GM19455 (cell line): ENCODE measurements at regions not wholly inside any gene's neighbourhood (a gene's known extent, or its start where the extent isn't known, plus 50 kb on each side); places are given as distances from the start of the nearest gene placed in this dataset.

Experiments
- ATAC-seq: cut with Tn5 transposase; IDR thresholded peaks from one replicate; pipeline ENCODE4 v1.9.1; 2021; ENCODE audit not compliant: unreplicated experiment

DNA sequence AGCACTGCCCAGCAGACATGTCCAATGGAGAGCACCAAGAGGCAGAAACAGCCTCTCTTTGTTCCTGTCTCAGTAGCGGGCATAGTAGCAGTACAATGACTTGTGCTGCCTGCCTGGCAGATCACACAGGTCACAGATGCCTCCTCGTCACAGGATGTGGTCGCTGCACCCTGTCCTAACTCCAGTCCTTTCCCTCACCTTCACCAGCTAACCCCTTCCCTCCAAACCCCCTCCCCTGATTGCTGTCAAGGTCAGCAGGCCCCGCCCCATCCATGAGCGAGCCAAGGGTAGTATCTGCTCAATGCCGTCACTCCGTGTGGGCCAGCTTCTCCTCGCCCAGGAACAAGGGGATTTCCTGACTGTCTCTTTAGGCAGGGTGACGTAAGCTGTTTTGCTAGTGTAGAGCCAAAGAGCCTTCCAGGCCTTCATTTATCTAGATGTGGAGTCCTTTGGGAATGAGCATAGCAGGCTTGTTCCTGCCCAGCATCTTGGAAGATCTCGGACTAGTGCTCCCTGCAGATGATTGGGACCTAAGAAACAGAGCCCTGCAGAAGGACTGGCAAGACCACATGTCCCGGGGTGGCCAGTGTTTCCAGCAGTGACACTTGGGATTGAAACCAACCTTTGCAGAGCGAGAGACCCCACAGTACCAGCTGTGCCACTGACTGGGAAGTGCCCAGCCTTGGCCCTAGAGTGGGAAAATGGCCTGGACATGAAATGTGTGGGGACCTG is 75.9 kb upstream of the TNRC6C start:
- no peak for ATAC-seq

DNA sequence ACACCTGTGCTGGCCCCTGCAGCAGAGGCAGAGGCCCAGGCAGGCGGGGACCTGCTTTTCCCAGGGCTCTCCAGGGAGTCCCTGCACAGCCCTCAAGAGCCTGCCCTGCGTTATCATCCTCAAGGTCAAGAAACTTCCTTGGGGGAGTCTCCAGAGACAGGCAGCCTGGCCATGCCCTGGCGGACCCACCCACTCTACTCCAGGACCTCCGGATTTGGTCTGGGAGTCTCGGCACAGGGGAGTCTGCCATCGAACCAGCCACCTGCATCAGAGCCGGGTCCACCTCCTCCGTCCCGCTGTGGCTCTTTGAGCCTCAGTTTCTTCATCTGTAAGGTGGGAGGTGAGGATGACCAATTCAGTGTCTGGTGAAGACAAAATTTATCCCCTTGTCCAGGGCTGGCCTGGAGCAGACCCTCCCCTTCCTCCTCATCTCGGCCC is 75.3 kb upstream of the TNRC6C start:
- no peak for ATAC-seq

DNA sequence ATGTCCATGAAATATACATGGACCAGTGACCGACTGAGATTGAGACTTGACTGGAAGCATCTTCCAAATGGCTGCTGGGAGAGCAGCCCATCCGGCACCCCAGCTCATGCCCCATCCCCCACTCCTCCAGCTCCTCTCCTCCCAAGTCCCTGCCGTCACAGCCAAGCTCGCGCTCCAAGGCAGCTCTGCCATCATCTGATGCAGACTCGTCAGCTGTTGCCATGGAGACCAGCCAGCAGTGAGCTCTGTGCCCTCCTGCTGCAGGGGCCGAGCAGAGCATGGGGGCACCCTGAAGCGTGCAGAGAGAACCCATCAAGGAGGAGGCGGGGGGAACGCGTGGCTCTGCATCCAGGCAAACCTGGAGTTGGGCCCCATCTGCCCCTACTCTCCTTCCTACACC is 74.5 kb upstream of the TNRC6C start:
- no peak for ATAC-seq

GRCh38 chr17:77884967-77885641 is 73.4 kb upstream of the TNRC6C start:
- ATAC-seq, result no peak

- no peak for ATAC-seq
These were observed 72.7 kb upstream of the TNRC6C start for GRCh38 chr17:77885678-77886386.

- no peak for ATAC-seq
These were observed 72.1 kb upstream of the TNRC6C start for GRCh38 chr17:77886387-77886728.

DNA sequence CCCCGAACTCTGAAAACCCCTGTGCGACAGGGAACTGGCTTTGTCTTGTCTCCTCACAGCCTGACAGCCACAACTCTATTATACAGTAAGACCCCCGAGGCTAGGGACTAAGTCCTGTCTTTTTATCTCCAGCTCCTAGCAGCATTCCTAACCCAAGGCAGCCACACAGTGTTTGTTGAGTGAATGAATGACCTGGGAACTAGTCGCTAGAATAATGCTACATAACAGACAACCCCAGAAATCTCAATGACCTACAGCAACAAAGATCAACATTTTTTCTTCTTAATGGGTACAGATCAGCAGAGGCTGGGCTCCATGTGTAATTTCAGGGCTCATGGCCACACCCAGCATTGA is 71.4 kb upstream of the TNRC6C start:
- ATAC-seq, result no peak

DNA sequence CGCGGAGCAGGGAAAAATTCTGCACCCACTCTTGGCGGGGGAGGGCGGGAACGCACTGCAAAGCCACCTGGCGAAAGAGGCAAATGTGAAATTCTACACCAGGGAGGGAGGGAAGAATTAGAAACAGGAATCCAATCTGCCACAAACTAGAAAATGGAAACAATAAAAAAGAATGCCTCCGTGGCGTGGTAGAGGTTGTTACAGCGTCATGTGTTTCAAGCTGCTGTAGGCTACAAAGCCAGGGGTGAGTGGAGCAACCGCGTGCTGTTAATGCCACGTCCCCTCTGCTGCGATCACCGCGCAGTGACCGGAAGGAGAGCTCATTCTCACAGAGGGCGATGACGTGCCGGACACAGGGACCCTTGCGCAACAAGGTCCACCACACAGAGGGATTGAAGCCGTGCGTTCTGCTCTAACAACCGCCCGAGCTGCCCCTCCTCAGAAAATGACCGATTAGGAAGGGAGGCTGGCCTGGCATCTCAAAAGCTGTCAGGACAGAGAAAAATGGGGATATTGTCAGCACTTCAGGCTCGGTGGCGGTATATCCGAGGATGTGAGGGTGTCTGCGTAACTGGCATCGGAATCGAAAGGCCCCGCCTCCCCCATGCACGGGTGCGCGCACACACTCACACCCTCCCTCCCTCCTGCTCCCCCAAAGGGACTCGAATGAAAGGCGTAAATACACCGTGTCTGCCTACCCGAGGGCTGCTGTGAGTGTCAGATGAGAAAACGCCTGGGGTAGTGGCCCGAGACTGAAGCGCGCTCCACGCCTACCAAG is 70.8 kb upstream of the TNRC6C start:
- ATAC-seq, result no peak

DNA sequence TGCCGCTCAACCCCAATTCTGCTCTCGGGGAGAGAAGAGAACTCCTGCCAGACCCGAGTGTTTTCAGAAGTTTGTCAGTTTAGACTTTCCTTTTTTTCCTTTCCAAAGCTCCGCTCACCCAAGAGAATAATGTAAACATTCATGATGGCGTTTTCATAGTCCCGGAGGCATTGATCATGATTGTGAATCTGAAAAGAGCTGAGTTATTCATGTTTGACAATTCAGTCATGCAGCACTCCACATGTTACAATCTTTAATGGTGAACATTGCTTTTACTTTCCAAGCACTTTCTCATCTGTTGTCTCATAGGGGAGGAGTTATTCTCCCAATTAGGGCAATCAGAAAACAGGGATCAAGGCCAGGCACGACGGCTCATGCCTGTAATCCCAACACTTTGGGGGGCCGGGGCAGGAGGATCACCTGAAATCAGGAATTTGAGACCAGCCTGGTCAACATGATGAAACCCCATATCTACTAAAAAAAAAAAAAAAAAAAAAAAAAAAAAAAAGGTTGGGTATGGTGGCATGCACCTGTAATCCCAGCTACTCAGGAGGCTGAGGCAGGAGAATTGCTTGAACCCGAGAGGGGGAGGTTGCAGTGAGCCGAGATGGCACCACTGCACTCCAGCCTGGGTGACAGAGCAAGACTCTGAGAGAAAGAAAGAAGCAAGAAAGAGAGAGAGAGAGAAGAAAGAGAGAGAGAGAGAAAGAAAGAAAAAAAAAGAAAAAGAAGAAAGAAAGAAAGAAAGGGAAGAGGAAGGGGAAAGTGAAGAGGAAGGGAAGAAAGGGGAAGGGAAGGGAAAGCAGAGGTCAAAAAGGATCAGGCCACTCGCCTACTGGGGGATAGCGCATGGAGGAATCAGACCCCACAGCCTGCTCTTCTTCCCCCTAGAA is 70.0 kb upstream of the TNRC6C start:
- no peak for ATAC-seq

DNA sequence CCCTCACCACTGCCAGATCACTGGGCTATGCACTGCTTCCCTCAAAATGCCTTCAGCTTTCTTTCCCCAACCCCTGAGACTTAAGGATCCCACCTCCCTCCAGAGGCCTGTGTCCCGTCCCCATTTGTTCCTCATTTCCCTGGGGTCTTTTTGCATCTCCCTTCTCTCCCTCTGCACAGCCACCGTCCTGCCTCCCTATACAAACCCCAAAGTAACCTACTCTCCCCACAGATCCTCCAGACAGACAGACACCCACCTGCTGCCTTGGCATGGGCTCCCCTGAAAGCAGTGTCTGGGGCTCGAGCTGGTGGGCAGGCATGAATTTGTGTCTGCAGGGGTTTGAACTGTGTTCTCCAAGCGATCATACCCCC is 69.4 kb upstream of the TNRC6C start:
- no peak for ATAC-seq

DNA sequence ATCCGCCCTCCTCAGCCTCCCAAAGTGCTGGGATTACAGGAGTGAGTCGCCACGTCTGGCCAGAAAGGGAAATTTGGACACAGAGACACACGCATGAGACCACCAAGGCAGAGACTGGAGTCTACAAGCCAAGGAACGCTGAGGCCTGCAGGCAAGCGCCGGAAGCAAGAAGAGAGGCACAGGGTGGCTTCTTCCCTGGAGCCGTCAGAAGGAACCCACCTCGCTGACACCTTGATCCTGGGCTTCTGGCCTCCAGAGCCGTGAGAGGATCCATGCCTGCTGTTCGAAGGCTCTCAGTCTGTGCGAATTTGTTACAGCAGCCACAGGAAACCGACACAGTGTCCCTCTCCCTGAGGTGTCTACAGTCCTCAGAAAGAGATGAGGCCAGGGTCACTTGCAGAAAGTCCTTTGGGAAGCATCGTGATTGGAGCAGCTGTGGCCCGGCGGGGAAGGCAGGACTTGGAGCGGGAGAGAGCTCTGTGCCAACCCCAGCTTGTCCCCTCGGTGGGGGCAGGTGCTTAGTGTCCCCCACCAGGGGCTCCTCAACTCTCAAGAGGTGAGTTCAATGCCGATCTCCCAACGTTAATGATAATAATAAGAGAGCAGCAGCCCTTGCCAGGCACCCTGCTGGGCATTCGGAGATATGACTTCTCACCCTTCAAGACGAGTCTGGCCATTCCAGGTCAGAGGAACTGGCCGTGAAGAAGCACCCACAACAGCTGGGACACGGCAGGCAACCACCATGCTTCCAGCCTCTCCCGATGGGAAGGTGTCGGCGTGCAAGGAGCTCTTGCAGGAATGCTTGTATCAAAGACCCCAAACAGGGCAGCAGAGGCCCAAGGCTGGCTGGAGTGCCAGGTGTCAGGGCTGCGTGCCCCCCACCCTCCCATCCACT is 68.4 kb upstream of the TNRC6C start:
- ATAC-seq, result no peak

DNA sequence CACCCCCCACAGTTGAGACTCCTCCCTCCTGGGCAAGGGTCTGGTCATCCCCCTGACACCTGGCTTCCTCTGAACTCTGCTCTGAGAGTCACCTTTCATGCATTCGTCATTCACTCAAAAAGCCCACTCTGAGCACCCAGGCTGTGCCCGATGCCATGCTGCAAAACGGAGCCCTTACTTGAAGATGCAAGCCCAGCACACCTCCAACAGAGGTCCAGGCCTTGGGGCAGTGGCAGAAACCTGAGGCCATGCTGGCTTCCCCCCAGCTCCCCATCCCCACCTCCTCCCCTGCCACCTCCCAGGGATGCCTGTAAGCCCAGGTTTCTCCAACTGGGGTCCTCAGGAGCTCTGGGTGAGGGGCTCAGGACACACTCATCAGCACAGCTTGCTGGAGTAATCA is 67.7 kb upstream of the TNRC6C start:
- ATAC-seq, result no peak

DNA sequence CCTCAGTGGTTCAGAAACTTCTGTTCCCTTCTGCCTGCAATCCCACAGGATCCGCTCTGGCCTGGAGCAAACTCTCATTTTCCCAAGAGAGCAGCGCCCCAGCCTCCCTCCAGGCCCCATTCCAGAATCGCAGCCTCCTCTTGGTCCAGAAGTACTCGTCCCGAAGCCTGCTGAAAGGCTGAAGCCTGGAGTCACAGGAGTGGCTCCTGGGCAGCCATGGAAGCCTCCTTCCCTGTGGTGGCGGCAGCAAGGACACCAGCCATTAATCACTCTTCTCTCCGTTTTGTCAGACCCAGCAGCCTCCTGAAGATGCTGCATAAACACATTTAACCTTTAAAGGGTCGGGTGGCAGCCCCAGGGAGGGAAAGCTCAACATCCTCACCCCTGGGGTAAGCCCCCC is 66.9 kb upstream of the TNRC6C start:
- no peak for ATAC-seq

- no peak for ATAC-seq
These were observed 66.5 kb upstream of the TNRC6C start for GRCh38 chr17:77892031-77892430.

DNA sequence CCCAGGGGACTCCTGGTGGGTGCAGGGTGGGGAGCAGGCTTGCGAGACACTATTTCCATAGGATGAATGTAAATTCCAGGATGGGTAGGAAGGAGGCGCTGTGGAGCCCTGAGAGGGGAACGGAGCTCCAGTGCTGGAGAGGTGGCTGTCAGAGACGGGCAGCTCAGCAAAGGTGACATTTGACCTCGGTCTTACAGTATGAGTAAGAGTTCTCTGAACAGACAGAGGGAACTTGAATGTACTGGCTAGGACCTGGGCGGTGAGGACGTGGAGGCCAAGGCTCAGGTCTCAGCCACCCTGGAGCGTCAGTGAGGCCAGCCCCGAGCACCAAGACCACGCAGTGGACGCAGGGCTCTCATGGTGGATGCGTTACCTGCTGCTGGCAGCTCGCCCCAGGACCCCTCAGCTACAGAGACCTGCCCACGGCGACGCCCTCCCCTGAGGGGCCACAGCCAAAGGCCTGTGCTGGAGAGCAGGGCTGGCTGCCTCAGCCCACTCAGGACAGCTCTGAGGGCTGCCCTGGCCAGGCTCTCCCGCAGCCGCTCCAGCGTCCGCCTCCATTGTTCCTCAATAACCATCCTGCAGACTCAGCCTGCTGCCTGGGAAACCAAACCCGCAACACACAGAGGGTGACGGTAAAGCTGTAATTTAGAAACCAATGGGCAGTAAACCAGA is 65.9 kb upstream of the TNRC6C start:
- ATAC-seq, result no peak

GRCh38 chr17:77893144-77894044 is 65.1 kb upstream of the TNRC6C start:
- no peak for ATAC-seq

- ATAC-seq, result no peak
These were observed 64.2 kb upstream of the TNRC6C start for GRCh38 chr17:77894126-77894956.
